Stimulated activated CD4-positive, alpha-beta T cell treated with anti-CD3 and anti-CD28 coated beads, TNF-alpha, amount 100 ng/mL, for 24 hours (primary cell): ENCODE measurements at regions not wholly inside any gene's neighbourhood (a gene's known extent, or its start where the extent isn't known, plus 50 kb on each side); places are given as distances from the start of the nearest gene placed in this dataset.

Experiments
- DNase-seq, 3 experiments: peaks; one replicate each; pipeline ENCODE4 v3.0.0-alpha.2; 2020; ENCODE audit warnings: low read depth in 3 of 3

DNA sequence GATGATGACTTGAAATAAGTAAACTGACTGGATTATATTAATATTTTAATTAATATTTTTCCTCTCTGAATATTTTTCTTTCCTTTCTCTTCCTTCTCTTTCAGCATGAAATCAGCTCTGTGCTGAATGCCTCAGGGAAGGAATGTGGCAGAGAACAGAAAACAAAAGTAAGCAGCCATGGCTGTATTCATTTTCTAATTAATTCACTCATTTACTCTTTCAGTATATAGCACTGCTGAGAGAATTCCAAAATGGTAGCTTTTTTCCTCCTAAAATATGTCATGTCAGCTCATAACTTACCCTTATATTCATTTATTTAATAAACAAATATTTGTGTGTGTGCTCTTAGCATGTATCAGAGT, 522.5 kb downstream of the PTPRC start:
- DNase-seq: no peak

DNA sequence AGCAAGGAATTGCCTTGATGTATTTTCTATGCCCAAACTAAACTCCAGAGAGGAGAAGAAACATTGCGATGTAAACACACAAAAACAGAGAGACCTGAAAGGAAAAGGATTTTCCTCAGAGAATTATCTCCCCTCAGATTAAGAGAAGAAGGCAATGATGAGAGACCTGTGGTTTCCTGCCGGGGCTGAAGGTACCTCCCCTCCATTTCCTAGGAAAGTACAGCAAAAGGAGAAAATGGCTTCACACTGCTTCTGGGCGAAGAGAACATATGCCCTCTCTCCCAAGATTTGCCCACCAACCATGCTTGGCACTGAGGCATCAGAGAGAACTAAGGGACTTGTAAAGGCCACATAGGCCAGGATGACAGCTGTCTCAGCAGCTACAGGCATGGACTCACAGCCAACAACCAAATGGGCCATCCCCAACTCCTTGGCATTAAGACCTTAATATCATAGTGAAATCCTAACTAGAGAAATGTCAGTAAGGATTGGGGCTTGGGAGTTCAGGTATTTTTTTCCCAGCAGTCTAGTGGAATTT, 523.0 kb downstream of the PTPRC start:
- DNase-seq: peak in 1 of 3 experiments; percentile 18

DNA sequence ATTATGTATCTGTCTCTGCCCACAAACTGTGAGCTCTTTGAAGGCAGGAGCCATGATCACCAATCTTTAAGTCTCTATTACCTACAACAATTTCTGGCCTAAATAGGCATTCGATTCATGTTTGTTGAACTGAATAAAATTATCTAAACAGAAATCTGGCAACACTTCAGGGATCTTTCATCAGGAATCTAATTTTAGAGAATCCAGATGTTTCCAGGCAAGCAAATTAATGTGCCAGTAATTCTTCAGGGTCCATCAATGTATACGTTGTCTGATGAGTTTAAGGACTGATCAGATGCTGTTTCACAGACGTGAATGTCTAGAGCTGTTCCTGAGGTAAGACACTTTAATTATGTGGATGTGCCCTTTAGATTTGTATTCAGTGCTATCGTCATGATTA, 524.4 kb downstream of the PTPRC start:
- no peak for DNase-seq

DNA sequence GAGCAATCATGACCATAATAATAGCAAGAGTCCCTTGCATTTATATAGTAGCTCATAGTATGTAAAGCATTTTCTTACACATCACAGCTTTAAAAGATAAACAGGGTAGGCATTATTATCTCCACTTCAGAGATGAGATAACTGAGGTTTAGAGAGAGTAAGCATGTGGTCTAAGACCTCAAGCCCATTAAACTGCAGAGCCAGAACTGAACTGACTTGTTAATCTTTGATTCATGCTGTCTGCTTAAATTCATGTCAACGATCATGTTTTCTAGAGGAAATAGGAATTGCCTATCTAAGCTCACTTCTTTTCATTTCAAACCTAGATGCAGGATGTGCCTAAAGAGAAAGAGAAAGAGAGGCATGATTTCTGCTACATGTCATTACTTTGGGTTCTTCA, 524.8 kb downstream of the PTPRC start:
- no peak for DNase-seq

DNA sequence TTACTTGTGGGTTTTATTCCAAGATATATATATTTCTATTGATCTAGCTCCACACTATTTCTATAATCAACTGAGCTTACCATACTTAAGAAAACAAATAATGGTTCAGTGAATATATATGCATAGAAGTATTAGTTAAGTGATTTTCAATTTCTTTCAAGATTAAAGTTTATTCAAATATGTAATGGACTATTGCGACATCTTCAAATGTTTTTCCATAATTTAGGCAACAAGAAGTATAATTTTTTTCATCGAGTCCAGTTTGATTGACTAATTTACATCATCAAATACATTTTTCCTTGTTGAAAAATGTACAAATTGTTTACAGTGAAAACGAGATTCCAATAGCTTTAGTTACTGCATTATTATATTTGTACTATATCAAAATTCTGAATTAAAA, 528.6 kb downstream of the PTPRC start:
- DNase-seq: no peak

DNA sequence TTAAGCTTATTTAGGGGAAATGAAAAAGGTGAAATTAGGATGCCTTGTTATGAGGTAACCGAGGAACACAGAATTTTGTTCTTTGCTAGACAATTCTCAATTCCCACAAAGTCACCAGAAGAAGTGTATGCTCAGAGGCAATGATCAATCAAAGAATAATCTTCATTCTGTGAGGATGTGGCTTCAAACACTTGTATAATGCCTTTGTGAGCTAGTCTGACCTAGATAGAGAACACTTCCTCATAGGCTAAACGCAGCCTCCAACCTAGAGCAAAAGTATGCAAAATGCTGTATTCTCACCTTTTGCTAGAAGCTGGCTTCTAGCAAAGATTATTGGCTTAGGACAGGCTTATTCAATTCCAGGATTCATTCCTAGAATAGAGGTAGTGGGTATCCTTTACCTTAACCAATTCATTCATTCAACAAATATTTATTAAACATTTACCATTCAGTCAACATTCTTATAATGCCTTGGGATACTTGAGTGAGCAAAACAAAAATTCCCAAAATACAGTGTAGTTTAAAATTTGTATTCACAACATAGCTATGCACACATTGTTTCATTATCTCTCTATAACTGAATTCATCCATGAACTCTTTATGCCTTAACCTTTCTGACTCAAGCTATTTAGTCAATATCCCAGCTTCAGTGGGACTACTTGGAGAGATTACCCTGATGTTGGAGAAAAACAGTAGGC, 530.2 kb downstream of the PTPRC start:
- DNase-seq: no peak

DNA sequence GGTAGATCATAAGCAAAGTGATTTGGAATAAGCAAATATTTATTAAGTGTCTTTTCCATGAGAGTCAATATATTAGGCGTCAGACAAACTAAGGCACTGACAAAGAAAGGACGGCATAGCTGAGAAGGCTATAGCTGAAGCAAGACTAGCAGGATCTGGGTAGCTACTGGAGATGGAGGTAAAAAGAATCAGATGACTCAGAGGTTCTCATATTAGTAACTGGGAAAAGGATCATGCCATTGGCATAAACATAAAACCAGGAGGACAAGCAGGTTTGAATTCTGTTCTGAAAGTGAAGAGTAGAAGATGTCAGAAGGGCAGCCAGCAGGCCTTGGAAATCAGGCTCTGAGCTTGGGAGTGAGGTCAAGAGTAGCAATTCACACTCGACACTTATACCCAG, 531.9 kb downstream of the PTPRC start:
- no peak for DNase-seq

DNA sequence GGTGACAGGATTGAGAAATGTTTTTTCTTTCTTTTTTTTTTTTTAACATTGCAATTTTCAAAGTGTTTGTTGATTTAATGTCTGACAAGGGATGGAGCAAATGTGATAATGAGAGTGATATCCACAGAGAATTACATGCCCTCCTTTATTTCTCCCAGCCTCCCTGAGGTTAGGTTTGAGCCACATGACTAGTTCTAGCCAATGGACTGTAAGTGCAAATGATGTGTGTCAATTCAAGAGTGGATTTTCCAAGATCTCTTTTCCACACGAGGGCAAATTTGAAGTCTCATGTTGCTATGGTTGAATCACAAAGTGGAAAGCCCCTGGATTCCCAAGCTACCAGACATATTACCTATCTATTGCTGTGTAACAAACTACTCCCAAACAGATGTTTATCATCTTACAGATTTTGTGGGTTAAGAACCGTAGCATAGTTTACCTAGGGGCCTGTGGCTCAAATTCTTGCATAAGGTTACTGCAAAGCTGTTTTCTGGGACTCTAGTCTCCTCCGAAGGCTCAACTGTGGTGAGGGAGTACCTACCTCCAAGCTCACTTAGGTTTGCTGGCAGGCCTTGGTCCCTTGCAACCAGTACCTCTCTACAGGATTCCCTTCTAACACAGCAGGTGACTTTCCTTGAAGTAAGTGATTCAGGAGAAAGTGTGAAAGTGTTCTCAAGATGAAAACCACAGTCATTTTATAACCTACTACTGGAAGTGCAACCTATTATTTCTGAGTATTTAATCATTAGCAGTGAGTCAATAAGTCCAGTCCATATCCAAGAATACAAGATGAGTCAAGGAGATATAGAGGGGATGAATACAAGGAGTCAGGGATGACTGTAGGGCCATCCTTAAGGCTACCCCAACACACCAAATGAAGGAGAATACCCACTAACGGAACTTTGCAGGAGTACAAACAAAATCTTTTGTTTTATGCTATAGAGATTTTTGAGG, 533.6 kb downstream of the PTPRC start:
- DNase-seq: no peak

DNA sequence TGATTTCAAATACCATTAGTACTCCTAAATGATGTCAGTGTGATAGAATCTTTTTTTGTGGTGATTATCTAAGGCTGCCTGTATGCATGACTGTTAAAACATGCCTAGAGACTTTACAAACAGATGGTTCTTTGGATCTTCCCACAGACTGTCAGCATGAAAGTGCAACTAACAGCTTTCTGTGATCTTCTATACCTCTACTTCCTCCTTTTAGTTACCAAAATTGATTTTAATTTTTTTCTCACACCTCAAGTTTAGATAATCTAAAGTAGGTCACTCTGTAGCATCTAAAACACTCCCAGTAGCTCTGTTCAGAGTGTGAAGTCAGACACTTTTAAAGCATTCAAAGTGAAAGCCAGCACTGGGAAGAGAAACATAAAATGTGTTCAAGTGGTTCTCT, 534.5 kb downstream of the PTPRC start:
- DNase-seq: no peak

DNA sequence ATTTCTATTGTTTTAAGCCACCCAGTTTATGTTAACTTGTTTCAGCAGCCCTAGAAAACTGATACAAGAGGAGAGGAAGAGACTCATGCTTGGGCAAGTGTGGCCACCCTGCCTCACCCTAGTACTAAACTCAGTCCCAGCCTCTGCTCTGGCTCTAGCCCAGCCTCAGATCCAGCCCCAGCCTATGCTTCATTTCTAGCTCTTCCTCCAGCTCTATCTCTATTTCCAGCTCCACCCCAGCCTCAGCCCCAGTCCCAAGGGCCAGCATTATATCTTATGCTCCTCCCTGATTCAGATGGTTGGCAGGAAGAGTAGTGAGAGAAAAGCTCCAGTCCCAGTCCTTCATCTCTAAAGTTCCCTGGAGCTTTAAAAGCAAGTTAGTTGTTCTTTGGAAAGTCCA, 535.5 kb downstream of the PTPRC start:
- DNase-seq: no peak

DNA sequence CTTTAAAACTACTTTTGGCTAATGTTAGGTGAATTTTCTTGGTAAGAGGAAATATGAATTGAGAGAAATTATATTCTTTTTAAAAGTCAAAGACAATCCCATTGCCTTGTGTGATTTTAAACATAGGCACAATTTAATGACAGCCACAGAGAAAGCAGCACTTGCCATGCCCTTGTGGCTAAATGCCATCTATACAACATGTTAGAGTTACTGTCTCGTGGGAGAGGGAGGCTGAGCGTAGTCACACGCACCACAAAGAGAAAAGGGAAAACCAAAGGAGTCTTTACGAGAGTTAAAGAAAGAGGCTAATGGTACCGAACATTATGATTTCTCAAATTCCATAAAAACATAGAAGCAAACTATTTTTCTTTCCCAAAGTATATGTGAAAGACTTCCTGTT, 537.9 kb downstream of the PTPRC start:
- DNase-seq: no peak

DNA sequence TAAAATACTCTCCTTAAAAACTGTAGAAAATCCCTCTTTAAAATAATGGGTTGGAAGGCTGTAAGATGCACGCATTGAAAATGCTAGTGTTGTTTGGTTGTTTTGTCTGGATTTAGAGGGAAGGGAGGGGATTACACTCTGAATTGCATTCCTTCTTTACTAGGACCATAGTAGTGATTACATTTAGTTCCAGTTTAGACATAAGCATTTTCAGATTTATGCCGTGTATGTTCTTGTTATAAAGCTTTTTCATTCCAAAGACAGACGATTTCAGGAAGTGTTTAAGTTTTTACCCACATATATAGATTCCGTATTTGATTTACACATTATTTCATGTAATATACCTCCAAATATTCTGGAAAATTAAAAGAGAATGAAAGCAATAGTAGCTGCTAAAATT, 538.4 kb downstream of the PTPRC start:
- DNase-seq: no peak

DNA sequence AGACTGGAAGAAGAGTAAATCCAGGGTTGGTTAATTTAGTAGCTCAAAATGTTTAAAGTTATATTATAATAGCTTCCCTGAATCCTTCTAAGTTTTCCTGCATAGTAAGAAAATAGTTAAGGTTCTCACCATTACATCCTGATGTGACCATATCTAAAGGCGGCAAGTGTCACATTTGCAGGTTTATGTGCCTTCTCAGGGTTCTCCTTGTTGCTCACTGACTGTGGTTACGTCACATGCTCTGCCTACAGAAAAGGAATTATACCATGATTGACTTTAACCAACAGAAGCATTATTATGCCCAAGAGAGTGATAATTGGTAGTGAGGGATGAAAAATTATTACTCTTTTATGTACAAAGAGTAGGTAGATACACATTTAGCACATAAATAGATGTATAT, 539.8 kb downstream of the PTPRC start:
- no peak for DNase-seq

DNA sequence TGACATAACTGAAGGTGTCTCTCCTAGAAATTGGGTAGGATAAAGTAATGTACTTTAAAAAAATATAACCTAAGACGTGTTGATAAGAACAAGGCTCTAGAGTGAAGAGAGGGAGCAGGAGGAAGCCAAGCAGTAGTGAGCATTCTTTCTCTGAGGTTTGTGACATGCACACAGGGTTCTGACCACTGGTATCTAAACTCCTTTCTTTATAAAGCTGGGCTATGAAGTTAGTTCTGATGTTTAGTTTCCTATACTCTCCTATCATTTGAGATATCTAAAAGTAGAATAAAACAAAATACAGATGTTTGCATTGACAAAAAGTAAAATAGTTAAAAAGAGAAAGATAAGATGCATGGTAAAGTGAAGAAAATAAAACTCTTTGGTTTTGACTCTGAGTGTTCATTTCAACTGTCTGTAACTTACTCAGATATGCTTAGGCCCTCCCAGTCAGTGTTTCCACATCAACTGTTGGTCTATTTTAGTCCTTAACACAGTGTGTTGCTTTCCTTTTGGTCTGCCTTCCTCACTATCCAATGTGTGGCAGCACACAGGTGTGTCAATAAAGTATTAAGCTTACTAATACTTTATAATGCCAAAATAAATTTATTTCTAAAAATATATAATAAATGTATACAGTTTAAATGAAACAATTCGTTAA, 543.5 kb downstream of the PTPRC start:
- no peak for DNase-seq

DNA sequence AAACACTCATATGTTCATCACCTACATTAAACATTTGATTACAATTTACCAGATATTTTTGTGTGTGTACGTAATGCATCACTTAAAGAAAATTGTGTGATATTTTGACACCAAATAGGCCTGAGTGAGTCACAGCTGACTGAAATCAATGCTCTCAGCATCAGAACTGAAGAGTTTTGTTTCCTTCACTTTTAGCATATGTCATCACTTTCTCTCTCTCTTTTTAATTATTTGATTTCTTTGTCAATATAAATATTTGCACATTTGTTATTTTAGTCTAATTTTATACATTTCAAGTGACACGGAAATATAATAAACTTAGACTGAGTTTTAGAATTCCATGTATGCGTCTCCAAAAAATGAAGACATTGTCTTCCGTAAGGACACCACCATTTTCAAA, 545.3 kb downstream of the PTPRC start:
- DNase-seq: no peak

DNA sequence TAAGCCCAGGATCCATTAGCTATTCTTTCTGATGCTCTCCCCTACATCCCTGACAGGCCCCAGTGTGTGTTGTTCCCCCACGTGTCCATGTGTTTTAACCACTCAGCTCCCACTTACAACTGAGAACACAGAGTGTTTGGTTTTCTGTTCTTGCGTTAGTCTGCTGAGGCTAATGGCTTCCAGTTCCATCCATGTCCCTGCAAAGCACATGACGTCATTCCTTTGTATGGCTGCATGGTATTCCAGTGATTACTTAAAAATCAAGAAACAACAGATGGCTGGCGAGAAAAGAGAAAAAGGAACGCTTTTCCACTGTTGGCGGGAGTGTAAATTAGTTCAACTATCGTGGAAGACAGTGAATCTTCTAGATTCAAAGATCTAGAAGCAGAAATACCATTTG, 556.0 kb downstream of the PTPRC start:
- DNase-seq: no peak

DNA sequence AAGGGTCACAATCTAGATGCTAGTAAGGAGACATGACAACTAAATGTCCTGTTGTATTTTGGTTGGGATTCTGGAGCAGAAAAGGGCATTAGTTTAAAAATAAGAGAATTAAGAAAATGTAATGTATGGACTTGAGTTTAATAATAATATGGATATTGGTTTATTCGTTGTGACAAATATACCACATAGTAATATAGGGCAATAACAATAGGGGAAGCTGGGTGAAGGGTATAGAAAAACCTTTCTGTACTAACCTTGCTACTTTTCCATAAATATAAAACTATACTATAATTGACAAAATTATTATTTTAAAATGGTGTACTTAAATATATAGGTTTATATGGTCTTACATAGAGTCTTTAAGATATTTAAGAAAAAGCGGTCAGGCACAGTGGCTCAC, 558.9 kb downstream of the PTPRC start:
- DNase-seq: no peak

DNA sequence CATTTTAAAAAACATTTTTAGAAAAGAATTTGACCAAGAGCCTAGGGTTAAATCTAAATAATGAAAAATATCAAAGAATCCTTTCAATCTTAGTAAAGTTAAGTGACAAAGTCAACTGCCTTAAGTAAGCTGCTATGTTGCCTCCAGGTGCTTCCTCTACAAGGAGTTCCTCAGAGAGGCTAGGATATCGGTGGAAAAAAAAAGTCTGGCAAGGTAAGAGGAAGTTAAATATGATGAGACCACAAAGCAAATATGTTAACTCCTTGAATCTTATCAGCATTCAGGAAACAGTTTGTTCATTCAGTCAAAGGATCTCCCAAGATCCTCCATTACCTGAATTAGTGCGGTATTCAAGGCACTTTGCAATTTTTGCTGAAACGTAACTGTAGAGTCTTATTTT, 563.5 kb downstream of the PTPRC start:
- no peak for DNase-seq

DNA sequence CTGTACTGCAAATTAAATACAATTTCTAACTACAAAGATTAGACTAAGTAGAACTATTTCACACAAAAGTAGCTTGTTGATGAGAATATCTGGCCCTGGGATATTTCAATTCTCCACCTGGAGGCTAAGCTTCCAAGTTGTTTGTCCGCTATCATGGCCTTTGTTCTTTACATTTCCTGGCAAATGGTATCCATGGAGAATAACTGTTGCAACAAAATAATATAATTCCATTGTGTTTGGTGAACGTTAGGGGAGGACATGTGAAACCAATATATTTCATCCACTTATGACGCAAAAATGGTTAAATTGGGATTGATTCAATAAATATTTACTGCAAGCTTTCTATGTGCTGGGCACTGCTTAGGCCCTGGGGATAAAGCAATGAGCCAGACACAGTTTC, 565.4 kb downstream of the PTPRC start:
- no peak for DNase-seq

DNA sequence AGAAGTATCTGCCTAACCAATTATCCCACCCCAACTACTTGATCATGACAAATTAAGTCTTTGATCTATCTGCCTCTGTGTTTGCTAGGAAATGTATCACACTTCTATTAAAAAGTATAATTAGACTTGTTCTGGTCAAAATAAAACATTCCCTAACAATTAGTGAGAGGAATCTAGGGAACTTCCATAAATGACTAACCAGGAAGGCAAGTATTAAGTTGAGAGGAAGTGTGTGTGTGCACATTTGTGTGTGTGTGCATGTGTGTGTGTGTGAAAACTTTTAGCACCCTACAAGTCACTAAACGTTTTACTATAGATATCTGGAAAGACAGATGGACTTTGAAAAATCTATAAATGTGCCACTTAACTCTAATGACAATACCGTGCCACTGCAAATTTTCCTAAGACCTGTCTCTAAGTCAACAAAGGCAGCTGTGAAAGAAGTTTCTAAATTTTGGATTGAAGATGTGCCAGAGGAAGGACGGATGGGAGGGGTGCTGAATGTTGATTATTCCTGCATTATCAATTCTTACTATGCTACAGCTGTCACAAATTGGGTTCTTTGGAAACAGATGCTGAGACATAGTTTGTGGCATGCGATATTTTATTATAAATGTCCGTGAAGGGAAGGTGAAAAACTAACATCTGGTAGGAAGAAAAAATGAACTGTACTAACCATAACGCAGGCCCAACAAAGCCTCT, 567.1 kb downstream of the PTPRC start:
- no peak for DNase-seq

DNA sequence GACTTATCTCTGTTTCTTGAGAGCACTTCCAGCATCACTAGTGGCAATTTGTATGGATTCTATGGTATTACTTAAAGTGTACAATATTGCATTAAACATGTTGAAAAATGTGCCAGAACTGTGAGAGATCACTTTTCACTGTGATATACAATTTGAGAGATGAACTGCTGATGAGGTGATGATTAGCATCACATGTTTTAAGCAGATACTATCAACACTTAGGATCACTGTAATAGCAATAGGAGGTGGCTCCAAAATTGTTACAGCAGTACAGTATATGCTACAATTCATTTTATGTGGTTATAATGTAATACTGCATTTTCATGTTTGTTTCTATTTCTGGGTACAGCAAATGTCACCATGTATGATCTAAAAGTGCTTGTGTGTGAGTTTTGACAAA, 570.0 kb downstream of the PTPRC start:
- no peak for DNase-seq

DNA sequence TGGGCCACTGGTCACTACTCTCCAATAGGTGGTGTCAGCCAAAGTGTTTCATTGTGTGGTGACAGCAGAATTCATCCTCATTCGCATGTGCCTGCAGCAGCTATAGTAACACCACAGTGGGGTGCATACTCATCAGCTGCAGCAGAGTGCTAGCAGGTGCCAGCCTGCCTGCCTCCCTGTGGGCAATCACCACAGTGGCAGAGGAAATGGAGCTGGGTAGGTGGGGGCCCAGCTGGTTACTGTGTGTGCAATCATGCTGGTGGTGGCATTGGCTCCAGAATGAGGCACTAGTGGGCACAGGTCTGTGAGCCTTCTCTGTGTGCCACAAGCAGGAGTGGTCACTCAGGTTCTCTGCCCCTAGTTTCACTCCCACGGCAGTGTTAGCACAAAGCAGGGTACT, 579.2 kb downstream of the PTPRC start:
- DNase-seq: no peak
